Loucy (cell line): ENCODE measurements at regions not wholly inside any gene's neighbourhood (a gene's known extent, or its start where the extent isn't known, plus 50 kb on each side); places are given as distances from the start of the nearest gene placed in this dataset.

Experiments
- H2AFZ ChIP-seq: fragments of 200-600 bp; sonication (generic); 2 replicates; pipeline ENCODE4 v1.6.0; 2016; ENCODE audit warnings: antibody characterized with exemption, mild to moderate bottlenecking, low read length, moderate library complexity
- H3F3A ChIP-seq: fragments of 200-600 bp; 2 replicates; pipeline ENCODE4 v1.6.0; 2016; ENCODE audit warnings: antibody characterized with exemption, low read depth, mild to moderate bottlenecking
- H3K27me3 ChIP-seq: fragments of 200-600 bp; sonication (generic); 2 replicates; pipeline ENCODE4 v1.6.1; 2014; ENCODE audit warnings: low read length, mild to moderate bottlenecking; ENCODE audit not compliant: insufficient read depth, poor library complexity, severe bottlenecking
- H3K36me3 ChIP-seq: fragments of 200-600 bp; sonication (generic); 2 replicates; pipeline ENCODE4 v1.6.1; 2016; ENCODE audit warnings: low read length; ENCODE audit not compliant: insufficient read depth
- H3K4me1 ChIP-seq: fragments of 200-600 bp; sonication (generic); 2 replicates; pipeline ENCODE4 v1.5.1; 2014; ENCODE audit warnings: low read length, mild to moderate bottlenecking; ENCODE audit not compliant: insufficient read depth, poor library complexity, severe bottlenecking
- H3K4me2 ChIP-seq: fragments of 200-600 bp; sonication (generic); 2 replicates; pipeline ENCODE4 v1.6.0; 2014; ENCODE audit warnings: antibody characterized with exemption, low read length, low read depth, mild to moderate bottlenecking; ENCODE audit not compliant: poor library complexity, severe bottlenecking
- H3K4me3 ChIP-seq: fragments of 200-600 bp; sonication (generic); 2 replicates; pipeline ENCODE4 v1.5.1; 2014; ENCODE audit warnings: low read length, mild to moderate bottlenecking, mixed read lengths; ENCODE audit not compliant: poor library complexity, severe bottlenecking
- H3K79me2 ChIP-seq: fragments of 200-600 bp; sonication (generic); 2 replicates; pipeline ENCODE4 v1.6.1; 2014; ENCODE audit warnings: low read length; ENCODE audit not compliant: insufficient read depth
- H3K9ac ChIP-seq: fragments of 200-600 bp; sonication (generic); 2 replicates; pipeline ENCODE4 v1.6.0; 2014; ENCODE audit warnings: mild to moderate bottlenecking, low read depth, low read length, moderate library complexity; ENCODE audit not compliant: poor library complexity, severe bottlenecking
- H3K9me2 ChIP-seq: fragments of 200-600 bp; sonication (generic); replicated peaks from 2 replicates; pipeline ENCODE4 v1.6.1; 2016; ENCODE audit warnings: low read depth, low read length, mixed read lengths
- H3K9me3 ChIP-seq: fragments of 200-600 bp; sonication (generic); 2 replicates; pipeline ENCODE4 v1.6.1; 2014; ENCODE audit warnings: mild to moderate bottlenecking, antibody characterized with exemption, low read length, low read depth; ENCODE audit not compliant: insufficient read depth
- H4K20me1 ChIP-seq: fragments of 200-600 bp; sonication (generic); 2 replicates; pipeline ENCODE4 v1.6.0; 2014; ENCODE audit warnings: antibody characterized with exemption, low read length, mild to moderate bottlenecking; ENCODE audit not compliant: insufficient read depth, poor library complexity, severe bottlenecking
- EZH2phosphoT487 ChIP-seq: fragments of 200-600 bp; IDR thresholded peaks from 2 replicates; pipeline ENCODE4 v1.6.1; 2018; ENCODE audit warnings: antibody characterized with exemption, mild to moderate bottlenecking, moderate library complexity, borderline replicate concordance
- TF ChIP-seq, protein P1 (sequence below): fragments of 200-600 bp; sonication (generic); conservative IDR thresholded peaks from 2 replicates; pipeline ENCODE4 v1.5.1; 2014; ENCODE audit warnings: mild to moderate bottlenecking, antibody characterized with exemption, low read length

DNA sequence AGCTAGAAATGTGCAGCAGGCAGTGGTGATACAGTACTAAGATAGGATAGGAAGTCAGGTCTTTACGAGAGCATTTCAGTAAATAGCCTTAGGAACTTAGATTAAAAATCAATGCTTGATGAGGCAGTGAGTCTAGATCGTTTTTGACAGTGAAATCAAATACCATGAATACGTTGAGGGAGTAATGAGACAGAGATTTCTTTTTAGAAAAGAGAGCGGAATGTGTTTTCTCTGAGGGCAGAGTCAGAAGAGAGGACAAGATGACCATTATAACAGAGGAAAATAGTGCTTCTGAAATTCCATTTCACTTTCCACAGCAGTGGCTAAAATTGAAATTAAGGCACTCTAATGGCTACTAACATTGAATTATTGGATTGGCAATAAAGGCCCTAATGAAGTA, 339.6 kb downstream of the UTRN start:
- no peak overlapping the region for H3K4me3 ChIP-seq
- H3K9ac ChIP-seq, result no peak overlapping the region
- no peaks in the 10 kb centered on the region for H3K27me3 ChIP-seq
- H3K36me3 ChIP-seq, result no peaks in the 10 kb centered on the region
- H3K4me1 ChIP-seq, result no peaks in the 10 kb centered on the region
- H4K20me1 ChIP-seq, result no peaks in the 10 kb centered on the region
- H3K9me2 ChIP-seq, result no peaks in the 10 kb centered on the region
- no peak overlapping the region for H3K4me2 ChIP-seq
- no peaks in the 10 kb centered on the region for H3F3A ChIP-seq
- TF ChIP-seq, protein P1, sequence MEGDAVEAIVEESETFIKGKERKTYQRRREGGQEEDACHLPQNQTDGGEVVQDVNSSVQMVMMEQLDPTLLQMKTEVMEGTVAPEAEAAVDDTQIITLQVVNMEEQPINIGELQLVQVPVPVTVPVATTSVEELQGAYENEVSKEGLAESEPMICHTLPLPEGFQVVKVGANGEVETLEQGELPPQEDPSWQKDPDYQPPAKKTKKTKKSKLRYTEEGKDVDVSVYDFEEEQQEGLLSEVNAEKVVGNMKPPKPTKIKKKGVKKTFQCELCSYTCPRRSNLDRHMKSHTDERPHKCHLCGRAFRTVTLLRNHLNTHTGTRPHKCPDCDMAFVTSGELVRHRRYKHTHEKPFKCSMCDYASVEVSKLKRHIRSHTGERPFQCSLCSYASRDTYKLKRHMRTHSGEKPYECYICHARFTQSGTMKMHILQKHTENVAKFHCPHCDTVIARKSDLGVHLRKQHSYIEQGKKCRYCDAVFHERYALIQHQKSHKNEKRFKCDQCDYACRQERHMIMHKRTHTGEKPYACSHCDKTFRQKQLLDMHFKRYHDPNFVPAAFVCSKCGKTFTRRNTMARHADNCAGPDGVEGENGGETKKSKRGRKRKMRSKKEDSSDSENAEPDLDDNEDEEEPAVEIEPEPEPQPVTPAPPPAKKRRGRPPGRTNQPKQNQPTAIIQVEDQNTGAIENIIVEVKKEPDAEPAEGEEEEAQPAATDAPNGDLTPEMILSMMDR, result no peak
- no peak for TF ChIP-seq EZH2phosphoT487
- 0 out of 2 replicates have a peak, but pooled peaks cover 3% of the 10 kb centered on the region for H3K79me2 ChIP-seq
- no peak overlapping the region for H2AFZ ChIP-seq
- no peaks in the 10 kb centered on the region for H3K9me3 ChIP-seq

DNA sequence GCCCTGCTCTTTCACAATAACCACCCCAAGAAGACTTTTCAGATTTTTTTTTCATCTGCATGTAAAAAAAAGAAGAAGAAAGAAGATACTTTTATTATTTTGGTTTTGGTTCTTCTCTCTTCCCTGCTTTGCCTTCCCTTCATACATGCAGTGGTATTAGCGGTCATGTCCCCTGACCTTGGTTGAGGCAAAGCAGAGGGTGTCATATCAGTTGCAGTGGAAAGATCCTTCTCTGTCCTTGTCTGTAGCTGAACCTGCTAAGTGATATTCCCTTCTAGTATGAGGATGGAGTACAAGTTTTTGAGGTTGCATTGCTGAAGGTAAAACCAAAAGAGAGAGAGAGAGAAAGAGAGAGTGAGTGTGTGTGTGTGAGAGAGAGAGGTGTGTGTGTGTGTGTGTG, 345.7 kb downstream of the UTRN start:
- no peaks in the 10 kb centered on the region for H3K9me3 ChIP-seq
- H3K79me2 ChIP-seq, result 0 out of 2 replicates have a peak, but pooled peaks cover 3% of the 10 kb centered on the region
- H3K4me1 ChIP-seq, result no peaks in the 10 kb centered on the region
- no peaks in the 10 kb centered on the region for H3K9me2 ChIP-seq
- TF ChIP-seq, protein P1, result no peak
- no peaks in the 10 kb centered on the region for H3F3A ChIP-seq
- no peak overlapping the region for H3K4me2 ChIP-seq
- no peak overlapping the region for H3K4me3 ChIP-seq
- no peaks in the 10 kb centered on the region for H3K27me3 ChIP-seq
- H3K36me3 ChIP-seq, result no peaks in the 10 kb centered on the region
- no peak overlapping the region for H3K9ac ChIP-seq
- H4K20me1 ChIP-seq, result no peaks in the 10 kb centered on the region
- H2AFZ ChIP-seq, result no peak overlapping the region

DNA sequence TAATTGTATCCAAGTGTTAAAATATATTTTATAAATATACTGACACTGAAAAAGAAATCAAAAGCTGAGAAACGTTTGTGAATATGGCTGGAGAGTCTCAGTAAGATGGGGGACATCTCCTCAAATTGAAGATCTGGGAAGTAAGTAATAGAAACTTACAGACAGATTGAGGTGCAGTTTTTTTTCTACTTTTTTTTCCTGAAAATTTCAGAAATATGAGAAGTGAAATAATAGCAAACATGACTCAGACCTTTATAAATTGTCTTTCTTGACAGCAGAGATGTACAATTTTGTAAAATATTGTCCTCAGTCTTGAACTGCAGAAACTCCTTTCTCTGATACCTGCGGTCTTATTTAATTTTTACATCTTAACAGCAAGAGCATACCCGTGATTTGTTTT, 347.1 kb downstream of the UTRN start:
- Histone ChIP-seq H3K27me3 (no peaks in the 10 kb centered on the region), H3F3A (no peaks in the 10 kb centered on the region), H2AFZ (no peak overlapping the region), H3K4me3 (no peak overlapping the region), H3K79me2 (0 out of 2 replicates have a peak, but pooled peaks cover 3% of the 10 kb centered on the region), H4K20me1 (no peaks in the 10 kb centered on the region), H3K4me2 (no peak overlapping the region), H3K9me3 (no peaks in the 10 kb centered on the region), H3K9ac (no peak overlapping the region), H3K4me1 (no peaks in the 10 kb centered on the region), H3K9me2 (no peaks in the 10 kb centered on the region), H3K36me3 (no peaks in the 10 kb centered on the region)
- TF ChIP-seq, protein P1, result no peak
- TF ChIP-seq EZH2phosphoT487, result no peak
